Sigmoid colon (tissue), 4 donors: ENCODE measurements at regions not wholly inside any gene's neighbourhood (a gene's known extent, or its start where the extent isn't known, plus 50 kb on each side); places are given as distances from the start of the nearest gene placed in this dataset.

Source experiments
- CTCF ChIP-seq, 4 experiments: fragments of 450-650 bp in 3 of 4; fragments of 200-600 bp in 1 of 4; IDR thresholded peaks; one replicate each; pipeline ENCODE4 v1.5.1; 2016 to 2019; ENCODE audit warnings: antibody characterized with exemption in 4 of 4, mild to moderate bottlenecking in 3 of 4, moderate library complexity in 2 of 4
- EP300 ChIP-seq, 4 donors: sonication (generic); formaldehyde crosslinking; IDR thresholded peaks; one replicate each; pipeline ENCODE4 v1.6.1; 2017; ENCODE audit warnings: antibody characterized with exemption in 4 of 4
- POLR2A ChIP-seq, 2 donors: fragments of 450-650 bp; IDR thresholded peaks; one replicate each; pipeline ENCODE4 v1.6.1; 2016; ENCODE audit warnings: antibody characterized with exemption in 2 of 2, mild to moderate bottlenecking in 2 of 2, moderate library complexity in 2 of 2

DNA sequence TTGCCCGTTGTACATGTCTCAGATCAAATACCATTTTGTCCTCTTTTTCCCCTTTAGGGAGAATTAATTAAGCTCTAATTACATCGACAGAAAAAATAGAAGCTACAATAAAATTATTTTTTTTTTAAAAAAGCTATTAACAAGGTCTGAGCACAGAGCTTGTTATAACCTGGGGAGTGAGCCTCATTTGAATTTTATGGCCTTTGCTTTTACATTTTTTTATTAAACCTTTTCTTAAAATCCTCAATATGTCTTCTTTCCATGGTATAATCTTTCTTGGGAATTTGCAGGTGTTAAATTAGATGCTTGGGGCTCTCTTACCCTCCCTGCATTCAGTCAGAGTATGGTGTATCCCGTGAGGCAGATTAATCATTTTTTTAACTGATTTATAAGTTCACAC, 212.5 kb upstream of the XYLT1 start:
- no peak for TF ChIP-seq CTCF (IDR thresholded peaks at IDR 0.05)
- TF ChIP-seq POLR2A (IDR thresholded peaks at IDR 0.05), result no peak
- no peak for TF ChIP-seq EP300 (IDR thresholded peaks at IDR 0.05)
